GM12892 (cell line): ENCODE measurements at regions not wholly inside any gene's neighbourhood (a gene's known extent, or its start where the extent isn't known, plus 50 kb on each side); places are given as distances from the start of the nearest gene placed in this dataset.

Source experiments
- POLR2A ChIP-seq: IDR thresholded peaks from 2 replicates; pipeline ENCODE4 v1.6.1; 2011; ENCODE audit warnings: low read depth, low read length, control low read depth
- POLR2AphosphoS5 ChIP-seq: IDR thresholded peaks from 2 replicates; pipeline ENCODE4 v1.6.1; 2011; ENCODE audit warnings: low read depth, low read length, control low read depth

- TF ChIP-seq POLR2AphosphoS5: no peak
- TF ChIP-seq POLR2A: no peak
These were observed 909.0 kb downstream of the EPHA4 start for GRCh38 chr2:220663065-220663464.
